ENCODE measurements at regions not wholly inside any gene's neighbourhood (a gene's known extent, or its start where the extent isn't known, plus 50 kb on each side); places are given as distances from the start of the nearest gene placed in this dataset.

- TF ChIP-seq, protein P1, sequence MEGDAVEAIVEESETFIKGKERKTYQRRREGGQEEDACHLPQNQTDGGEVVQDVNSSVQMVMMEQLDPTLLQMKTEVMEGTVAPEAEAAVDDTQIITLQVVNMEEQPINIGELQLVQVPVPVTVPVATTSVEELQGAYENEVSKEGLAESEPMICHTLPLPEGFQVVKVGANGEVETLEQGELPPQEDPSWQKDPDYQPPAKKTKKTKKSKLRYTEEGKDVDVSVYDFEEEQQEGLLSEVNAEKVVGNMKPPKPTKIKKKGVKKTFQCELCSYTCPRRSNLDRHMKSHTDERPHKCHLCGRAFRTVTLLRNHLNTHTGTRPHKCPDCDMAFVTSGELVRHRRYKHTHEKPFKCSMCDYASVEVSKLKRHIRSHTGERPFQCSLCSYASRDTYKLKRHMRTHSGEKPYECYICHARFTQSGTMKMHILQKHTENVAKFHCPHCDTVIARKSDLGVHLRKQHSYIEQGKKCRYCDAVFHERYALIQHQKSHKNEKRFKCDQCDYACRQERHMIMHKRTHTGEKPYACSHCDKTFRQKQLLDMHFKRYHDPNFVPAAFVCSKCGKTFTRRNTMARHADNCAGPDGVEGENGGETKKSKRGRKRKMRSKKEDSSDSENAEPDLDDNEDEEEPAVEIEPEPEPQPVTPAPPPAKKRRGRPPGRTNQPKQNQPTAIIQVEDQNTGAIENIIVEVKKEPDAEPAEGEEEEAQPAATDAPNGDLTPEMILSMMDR (IDR thresholded peaks at IDR 0.05; ENCODE audit: low read depth, low read length) = no peak
- no peak for TF ChIP-seq EZH2phosphoT487 (IDR thresholded peaks at IDR 0.05; ENCODE audit: low read depth)
Observed at GRCh38 chr17:77763023-77763422, 195.5 kb upstream of the TNRC6C start.

Data from OCI-LY3 (cell line).